Ovary (tissue), 3 donors: ENCODE measurements at regions not wholly inside any gene's neighbourhood (a gene's known extent, or its start where the extent isn't known, plus 50 kb on each side); places are given as distances from the start of the nearest gene placed in this dataset.

ENCODE experiments used
- EP300 ChIP-seq: sonication (generic); formaldehyde crosslinking; IDR thresholded peaks from one replicate; pipeline ENCODE4 v1.6.1; 2017; ENCODE audit warnings: antibody characterized with exemption
- POLR2A ChIP-seq: fragments of 450-650 bp; IDR thresholded peaks from one replicate; pipeline ENCODE4 v1.6.1; 2017; ENCODE audit warnings: antibody characterized with exemption, mild to moderate bottlenecking, moderate library complexity
- TF ChIP-seq, protein P1 (sequence below), 3 donors: fragments of 450-650 bp in 2 of 3; fragments of 200-600 bp in 1 of 3; IDR thresholded peaks; one replicate each; pipeline versions ENCODE4 v1.5.1 to v1.8.0; 2016 to 2022; ENCODE audit warnings: antibody characterized with exemption in 3 of 3, mild to moderate bottlenecking in 1 of 3
- donor health status: DM: no; HTN: no; CAD: no.

DNA sequence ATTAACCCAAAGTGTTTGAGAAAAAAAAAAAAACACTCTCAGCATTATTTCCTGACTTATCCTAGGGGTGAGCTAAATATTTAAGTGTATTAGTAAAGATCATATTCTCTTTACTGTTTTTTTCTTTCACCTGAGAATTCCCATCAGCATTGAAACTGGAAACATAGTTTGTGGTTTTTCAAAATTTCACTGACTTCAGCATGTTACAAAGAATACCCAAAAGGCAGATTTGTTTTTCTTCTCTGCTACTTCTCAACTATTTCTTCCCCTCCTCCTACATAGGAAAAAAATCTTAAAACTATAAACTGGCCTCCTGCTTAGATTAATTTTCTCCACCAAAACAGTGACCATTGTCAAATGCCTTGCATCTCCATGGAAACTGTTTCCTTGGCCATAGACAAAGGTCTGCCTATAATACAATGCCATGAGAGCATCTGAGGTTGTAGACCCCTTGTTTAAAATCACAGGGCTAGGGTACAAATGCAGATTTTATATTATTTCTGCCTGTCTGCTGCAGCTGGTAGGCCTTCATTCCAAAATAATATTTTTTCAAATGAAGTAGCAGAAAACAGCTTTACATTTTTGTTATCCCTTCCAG, 179.7 kb upstream of the GALNT5 start:
- TF ChIP-seq, protein P1, sequence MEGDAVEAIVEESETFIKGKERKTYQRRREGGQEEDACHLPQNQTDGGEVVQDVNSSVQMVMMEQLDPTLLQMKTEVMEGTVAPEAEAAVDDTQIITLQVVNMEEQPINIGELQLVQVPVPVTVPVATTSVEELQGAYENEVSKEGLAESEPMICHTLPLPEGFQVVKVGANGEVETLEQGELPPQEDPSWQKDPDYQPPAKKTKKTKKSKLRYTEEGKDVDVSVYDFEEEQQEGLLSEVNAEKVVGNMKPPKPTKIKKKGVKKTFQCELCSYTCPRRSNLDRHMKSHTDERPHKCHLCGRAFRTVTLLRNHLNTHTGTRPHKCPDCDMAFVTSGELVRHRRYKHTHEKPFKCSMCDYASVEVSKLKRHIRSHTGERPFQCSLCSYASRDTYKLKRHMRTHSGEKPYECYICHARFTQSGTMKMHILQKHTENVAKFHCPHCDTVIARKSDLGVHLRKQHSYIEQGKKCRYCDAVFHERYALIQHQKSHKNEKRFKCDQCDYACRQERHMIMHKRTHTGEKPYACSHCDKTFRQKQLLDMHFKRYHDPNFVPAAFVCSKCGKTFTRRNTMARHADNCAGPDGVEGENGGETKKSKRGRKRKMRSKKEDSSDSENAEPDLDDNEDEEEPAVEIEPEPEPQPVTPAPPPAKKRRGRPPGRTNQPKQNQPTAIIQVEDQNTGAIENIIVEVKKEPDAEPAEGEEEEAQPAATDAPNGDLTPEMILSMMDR (IDR thresholded peaks at IDR 0.05) = no peak
- TF ChIP-seq POLR2A = no peak
- TF ChIP-seq EP300 = no peak
